HG02642 (cell line): ENCODE measurements at regions not wholly inside any gene's neighbourhood (a gene's known extent, or its start where the extent isn't known, plus 50 kb on each side); places are given as distances from the start of the nearest gene placed in this dataset.

Experiments used
- ATAC-seq: cut with Tn5 transposase; IDR thresholded peaks from one replicate; pipeline ENCODE4 v1.9.1; 2021; ENCODE audit warnings: mild to moderate bottlenecking; ENCODE audit not compliant: unreplicated experiment, poor library complexity

- ATAC-seq = no peak
Measured at GRCh38 chr2:234343372-234343771, 153.5 kb downstream of the ARL4C start.

- ATAC-seq = no peak
Measured at GRCh38 chr2:234341306-234341985, 155.4 kb downstream of the ARL4C start.

GRCh38 chr2:234339501-234339900 lies 157.4 kb downstream of the ARL4C start:
- ATAC-seq = no peak

- ATAC-seq = no peak
Measured at GRCh38 chr2:234339011-234339410, 157.9 kb downstream of the ARL4C start.

GRCh38 chr2:234335661-234336228 lies 161.1 kb downstream of the ARL4C start:
- ATAC-seq = no peak

- no peak for ATAC-seq
Measured at GRCh38 chr2:234334756-234335155, 162.1 kb downstream of the ARL4C start.

- ATAC-seq = no peak
Measured at GRCh38 chr2:234334151-234334550, 162.7 kb downstream of the ARL4C start.

- no peak for ATAC-seq
Measured at GRCh38 chr2:234333168-234334130, 163.4 kb downstream of the ARL4C start.

- no peak for ATAC-seq
Measured at GRCh38 chr2:234331966-234332365, 164.9 kb downstream of the ARL4C start.

GRCh38 chr2:234331566-234331965 lies 165.3 kb downstream of the ARL4C start:
- ATAC-seq = no peak

- ATAC-seq = no peak
Measured at GRCh38 chr2:234330902-234331301, 166.0 kb downstream of the ARL4C start.

- ATAC-seq = no peak
Measured at GRCh38 chr2:234329202-234329960, 167.5 kb downstream of the ARL4C start.

GRCh38 chr2:234328444-234328990 lies 168.4 kb downstream of the ARL4C start:
- ATAC-seq = no peak

GRCh38 chr2:234326694-234327093 lies 170.2 kb downstream of the ARL4C start:
- ATAC-seq = no peak

- no peak for ATAC-seq
Measured at GRCh38 chr2:234324116-234324515, 172.8 kb downstream of the ARL4C start.

GRCh38 chr2:234322766-234323465 lies 174.0 kb downstream of the ARL4C start:
- no peak for ATAC-seq

- no peak for ATAC-seq
Measured at GRCh38 chr2:234320066-234320465, 176.8 kb downstream of the ARL4C start.

- ATAC-seq = no peak
Measured at GRCh38 chr2:234318361-234318760, 178.5 kb downstream of the ARL4C start.

- ATAC-seq = no peak
Measured at GRCh38 chr2:234313558-234313957, 183.3 kb downstream of the ARL4C start.

- ATAC-seq = no peak
Measured at GRCh38 chr2:234310166-234310565, 186.7 kb downstream of the ARL4C start.
